HL-60 (cell line): ENCODE measurements at regions not wholly inside any gene's neighbourhood (a gene's known extent, or its start where the extent isn't known, plus 50 kb on each side); places are given as distances from the start of the nearest gene placed in this dataset.

Source experiments
- DNase-seq, 2 experiments: peaks; one replicate each; pipeline ENCODE4 v3.0.0-alpha.2; 2010 to 2020; ENCODE audit warnings: low read depth in 1 of 2, low spot score in 1 of 2
- H3K27ac ChIP-seq: fragments of 250-450 bp; sonication (Bioruptor Pico); replicated peaks from 2 replicates; pipeline ENCODE4 v1.5.1; 2020; ENCODE audit warnings: mild to moderate bottlenecking, moderate library complexity
- H3K27me3 ChIP-seq: fragments of 250-450 bp; sonication (Bioruptor Pico); 2 replicates; pipeline ENCODE4 v1.5.1; 2021; ENCODE audit warnings: mild to moderate bottlenecking, moderate library complexity; ENCODE audit not compliant: insufficient read depth, poor library complexity, severe bottlenecking
- H3K4me3 ChIP-seq: replicated peaks from 2 replicates; pipeline ENCODE4 v1.5.1; 2011; ENCODE audit warnings: mild to moderate bottlenecking, control low read depth, low read length; ENCODE audit not compliant: insufficient read depth
- GABPA ChIP-seq: IDR thresholded peaks from 2 replicates; pipeline ENCODE4 v1.6.1; 2012; ENCODE audit warnings: low read depth
- POLR2AphosphoS5 ChIP-seq: IDR thresholded peaks from 2 replicates; pipeline ENCODE4 v1.6.1; 2012; ENCODE audit warnings: low read depth
- SPI1 ChIP-seq: IDR thresholded peaks from 2 replicates; pipeline ENCODE4 v1.6.1; 2012; ENCODE audit warnings: low read depth, mild to moderate bottlenecking, borderline replicate concordance
- TF ChIP-seq, protein P1 (sequence below): IDR thresholded peaks from 2 replicates; pipeline ENCODE4 v1.6.1; 2012; ENCODE audit warnings: low read depth; ENCODE audit not compliant: insufficient replicate concordance
- TF ChIP-seq, protein P2 (sequence below): IDR thresholded peaks from one replicate; pipeline ENCODE4 v1.5.1; 2011; ENCODE audit warnings: low read length, control low read depth, inconsistent platforms; ENCODE audit not compliant: insufficient read depth

DNA sequence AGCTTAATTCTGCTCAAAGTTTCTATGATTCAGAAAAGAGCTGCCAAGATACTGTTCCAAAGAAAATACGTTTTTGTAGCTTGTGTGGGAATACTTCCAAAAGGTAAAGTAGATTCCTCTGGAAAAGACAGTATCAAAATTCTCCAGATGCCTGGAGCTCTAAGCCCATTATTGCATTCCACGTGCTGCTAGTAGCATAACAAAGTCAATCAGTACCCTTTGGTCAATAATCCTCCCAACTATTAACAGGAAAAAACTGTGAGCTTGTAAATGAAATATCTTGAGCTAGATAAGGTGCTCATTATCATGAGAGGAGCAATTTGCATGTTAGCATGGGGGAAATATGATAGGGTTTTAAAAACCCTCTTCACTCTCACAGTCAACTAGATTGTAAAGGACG lies 229.5 kb upstream of the TYRP1 start:
- no peak overlapping the region for H3K27ac ChIP-seq
- no peak for TF ChIP-seq SPI1
- TF ChIP-seq, protein P1, sequence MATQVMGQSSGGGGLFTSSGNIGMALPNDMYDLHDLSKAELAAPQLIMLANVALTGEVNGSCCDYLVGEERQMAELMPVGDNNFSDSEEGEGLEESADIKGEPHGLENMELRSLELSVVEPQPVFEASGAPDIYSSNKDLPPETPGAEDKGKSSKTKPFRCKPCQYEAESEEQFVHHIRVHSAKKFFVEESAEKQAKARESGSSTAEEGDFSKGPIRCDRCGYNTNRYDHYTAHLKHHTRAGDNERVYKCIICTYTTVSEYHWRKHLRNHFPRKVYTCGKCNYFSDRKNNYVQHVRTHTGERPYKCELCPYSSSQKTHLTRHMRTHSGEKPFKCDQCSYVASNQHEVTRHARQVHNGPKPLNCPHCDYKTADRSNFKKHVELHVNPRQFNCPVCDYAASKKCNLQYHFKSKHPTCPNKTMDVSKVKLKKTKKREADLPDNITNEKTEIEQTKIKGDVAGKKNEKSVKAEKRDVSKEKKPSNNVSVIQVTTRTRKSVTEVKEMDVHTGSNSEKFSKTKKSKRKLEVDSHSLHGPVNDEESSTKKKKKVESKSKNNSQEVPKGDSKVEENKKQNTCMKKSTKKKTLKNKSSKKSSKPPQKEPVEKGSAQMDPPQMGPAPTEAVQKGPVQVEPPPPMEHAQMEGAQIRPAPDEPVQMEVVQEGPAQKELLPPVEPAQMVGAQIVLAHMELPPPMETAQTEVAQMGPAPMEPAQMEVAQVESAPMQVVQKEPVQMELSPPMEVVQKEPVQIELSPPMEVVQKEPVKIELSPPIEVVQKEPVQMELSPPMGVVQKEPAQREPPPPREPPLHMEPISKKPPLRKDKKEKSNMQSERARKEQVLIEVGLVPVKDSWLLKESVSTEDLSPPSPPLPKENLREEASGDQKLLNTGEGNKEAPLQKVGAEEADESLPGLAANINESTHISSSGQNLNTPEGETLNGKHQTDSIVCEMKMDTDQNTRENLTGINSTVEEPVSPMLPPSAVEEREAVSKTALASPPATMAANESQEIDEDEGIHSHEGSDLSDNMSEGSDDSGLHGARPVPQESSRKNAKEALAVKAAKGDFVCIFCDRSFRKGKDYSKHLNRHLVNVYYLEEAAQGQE = no peak
- TF ChIP-seq, protein P2, sequence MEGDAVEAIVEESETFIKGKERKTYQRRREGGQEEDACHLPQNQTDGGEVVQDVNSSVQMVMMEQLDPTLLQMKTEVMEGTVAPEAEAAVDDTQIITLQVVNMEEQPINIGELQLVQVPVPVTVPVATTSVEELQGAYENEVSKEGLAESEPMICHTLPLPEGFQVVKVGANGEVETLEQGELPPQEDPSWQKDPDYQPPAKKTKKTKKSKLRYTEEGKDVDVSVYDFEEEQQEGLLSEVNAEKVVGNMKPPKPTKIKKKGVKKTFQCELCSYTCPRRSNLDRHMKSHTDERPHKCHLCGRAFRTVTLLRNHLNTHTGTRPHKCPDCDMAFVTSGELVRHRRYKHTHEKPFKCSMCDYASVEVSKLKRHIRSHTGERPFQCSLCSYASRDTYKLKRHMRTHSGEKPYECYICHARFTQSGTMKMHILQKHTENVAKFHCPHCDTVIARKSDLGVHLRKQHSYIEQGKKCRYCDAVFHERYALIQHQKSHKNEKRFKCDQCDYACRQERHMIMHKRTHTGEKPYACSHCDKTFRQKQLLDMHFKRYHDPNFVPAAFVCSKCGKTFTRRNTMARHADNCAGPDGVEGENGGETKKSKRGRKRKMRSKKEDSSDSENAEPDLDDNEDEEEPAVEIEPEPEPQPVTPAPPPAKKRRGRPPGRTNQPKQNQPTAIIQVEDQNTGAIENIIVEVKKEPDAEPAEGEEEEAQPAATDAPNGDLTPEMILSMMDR = no peak
- no peak for TF ChIP-seq POLR2AphosphoS5
- no peak for TF ChIP-seq GABPA
- DNase-seq = no peak
- no peaks in the 10 kb centered on the region for H3K27me3 ChIP-seq
- no peak overlapping the region for H3K4me3 ChIP-seq

DNA sequence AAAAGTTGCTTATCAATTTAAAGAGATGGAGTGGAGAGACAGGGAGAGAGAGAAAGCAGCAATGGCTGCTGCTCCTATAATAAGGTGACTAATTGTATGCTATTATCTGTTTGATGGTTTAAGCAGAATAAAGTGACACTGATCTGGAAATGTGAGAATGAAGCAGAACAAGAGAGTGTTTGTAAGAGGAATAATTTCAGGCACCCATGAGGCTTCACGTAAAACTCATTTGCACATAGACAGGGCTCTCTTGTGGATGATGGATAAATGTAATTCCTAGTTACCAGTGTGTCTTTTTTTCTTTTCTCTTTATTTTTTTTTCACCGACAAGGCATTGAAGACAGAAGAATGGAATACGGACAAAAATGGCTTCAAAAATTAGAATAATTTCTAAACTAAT lies 228.8 kb upstream of the TYRP1 start:
- Histone ChIP-seq H3K27me3 (no peaks in the 10 kb centered on the region), H3K27ac (no peak overlapping the region), H3K4me3 (no peak overlapping the region)
- no peak for DNase-seq
- TF ChIP-seq, protein P2 = no peak

DNA sequence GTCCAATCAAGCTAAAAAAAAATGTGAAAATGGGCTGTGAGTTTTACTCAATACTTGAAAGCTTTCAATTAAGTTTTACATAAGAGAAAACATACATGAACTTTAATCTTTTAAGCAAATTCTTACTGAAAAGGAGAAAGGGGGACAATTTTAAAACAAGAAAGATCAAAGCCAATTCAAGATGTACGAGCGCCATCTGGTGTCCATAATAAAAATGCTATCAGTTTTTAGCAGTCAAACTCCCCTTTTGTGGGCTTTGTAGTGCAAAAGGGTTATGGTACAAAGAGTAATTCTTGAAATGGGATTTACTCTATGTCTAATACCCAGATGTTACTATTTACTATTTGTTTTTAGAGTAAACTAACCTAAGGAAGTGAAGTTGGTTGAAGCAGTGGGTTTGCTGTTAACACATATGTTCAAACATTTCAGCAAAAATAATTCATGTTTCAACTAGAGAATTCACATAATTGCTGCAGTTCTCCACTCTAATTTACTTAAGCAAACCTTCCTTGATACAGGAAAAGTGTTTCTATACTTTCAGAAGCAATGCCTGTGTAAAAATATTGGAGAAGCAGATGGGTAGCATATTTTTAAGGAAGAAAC lies 228.2 kb upstream of the TYRP1 start:
- DNase-seq = no peak
- TF ChIP-seq POLR2AphosphoS5 (no peak), SPI1 (no peak)
- TF ChIP-seq, protein P1 = no peak
- H3K27ac ChIP-seq = no peak overlapping the region
- no peak overlapping the region for H3K4me3 ChIP-seq
- H3K27me3 ChIP-seq = no peaks in the 10 kb centered on the region

DNA sequence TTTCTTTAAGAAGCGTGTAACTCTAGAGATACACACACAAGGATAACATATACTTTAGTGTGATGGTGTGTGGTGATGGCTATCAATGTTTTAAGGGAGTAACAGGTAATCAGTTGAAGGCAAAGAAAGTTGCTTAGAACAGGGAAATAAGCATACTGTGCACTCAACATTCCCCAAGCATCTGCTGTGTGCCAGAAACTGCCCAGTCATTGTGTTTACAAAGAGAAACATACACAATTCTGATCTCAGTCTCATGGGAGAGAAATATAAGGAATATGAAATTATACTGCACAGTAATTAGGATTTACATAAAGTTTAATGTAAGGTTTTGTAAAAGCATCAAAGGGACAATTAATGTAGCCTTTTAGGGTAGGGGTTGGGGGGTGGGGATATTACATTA lies 224.1 kb upstream of the TYRP1 start:
- TF ChIP-seq, protein P2 = no peak
- DNase-seq = no peak
- Histone ChIP-seq H3K27ac (no peak overlapping the region), H3K27me3 (no peaks in the 10 kb centered on the region), H3K4me3 (no peak overlapping the region)

DNA sequence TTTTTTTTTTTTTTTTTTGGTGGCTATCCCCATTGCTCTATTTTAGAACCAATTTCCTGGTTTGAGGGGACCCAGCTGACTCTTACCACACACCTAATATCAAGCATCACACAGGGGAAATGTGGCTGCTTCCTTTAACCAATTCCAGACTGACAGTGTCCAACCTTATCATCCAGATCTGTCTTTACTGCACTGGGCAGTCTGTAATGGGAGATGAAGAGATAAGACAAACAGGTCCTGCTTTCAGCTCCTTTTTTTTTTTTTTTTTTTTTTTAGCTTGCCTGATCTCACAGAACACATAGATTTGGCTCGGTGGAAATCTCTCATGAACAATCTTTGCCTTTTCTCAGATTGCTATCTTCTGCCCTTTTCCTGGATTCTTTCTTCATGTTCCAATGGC lies 198.8 kb upstream of the TYRP1 start:
- Histone ChIP-seq H3K27ac (no peak overlapping the region), H3K4me3 (no peak overlapping the region), H3K27me3 (no peaks in the 10 kb centered on the region)
- DNase-seq = no peak
- TF ChIP-seq, protein P2 = no peak
- TF ChIP-seq POLR2AphosphoS5 (no peak), GABPA (no peak), SPI1 (no peak)
- TF ChIP-seq, protein P1 = no peak
